ENCODE measurements at regions not wholly inside any gene's neighbourhood (a gene's known extent, or its start where the extent isn't known, plus 50 kb on each side); places are given as distances from the start of the nearest gene placed in this dataset.

DNA sequence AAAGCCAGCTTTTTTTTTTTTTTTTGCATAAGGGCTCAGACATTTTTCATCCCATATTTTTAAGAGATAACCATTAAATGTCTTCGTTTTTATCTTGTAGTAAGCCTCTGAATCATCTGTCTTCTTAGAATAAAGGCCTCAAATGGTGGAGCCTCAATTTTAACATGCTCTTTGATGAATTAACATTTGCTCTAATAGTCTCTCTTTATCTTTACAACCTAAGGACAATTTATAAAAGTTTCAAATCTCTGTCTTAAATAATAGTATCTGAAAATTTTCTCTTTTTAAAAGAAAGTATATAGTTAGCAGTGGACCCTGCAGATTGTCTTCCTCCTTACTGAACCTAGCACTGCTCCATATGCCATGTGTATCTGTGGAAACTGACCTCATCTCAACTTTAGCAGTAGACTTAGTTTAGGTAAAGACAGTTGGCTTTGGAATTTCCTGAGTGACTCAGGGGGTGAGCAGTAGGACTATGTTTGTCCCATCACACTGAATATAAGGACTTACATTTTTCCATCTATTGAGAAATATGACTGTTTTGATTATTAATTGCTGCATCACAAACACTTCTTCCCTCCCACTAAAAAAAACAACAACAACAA, 1658.0 kb downstream of the STIM2 start:
- TF ChIP-seq CTCF (conservative IDR thresholded peaks at IDR 0.05; ENCODE audit: low read depth in 2 of 2) = no peak
- TF ChIP-seq EZH2phosphoT487 (IDR thresholded peaks at IDR 0.05; ENCODE audit: unreplicated experiment) = no peak
- TF ChIP-seq, protein P1, sequence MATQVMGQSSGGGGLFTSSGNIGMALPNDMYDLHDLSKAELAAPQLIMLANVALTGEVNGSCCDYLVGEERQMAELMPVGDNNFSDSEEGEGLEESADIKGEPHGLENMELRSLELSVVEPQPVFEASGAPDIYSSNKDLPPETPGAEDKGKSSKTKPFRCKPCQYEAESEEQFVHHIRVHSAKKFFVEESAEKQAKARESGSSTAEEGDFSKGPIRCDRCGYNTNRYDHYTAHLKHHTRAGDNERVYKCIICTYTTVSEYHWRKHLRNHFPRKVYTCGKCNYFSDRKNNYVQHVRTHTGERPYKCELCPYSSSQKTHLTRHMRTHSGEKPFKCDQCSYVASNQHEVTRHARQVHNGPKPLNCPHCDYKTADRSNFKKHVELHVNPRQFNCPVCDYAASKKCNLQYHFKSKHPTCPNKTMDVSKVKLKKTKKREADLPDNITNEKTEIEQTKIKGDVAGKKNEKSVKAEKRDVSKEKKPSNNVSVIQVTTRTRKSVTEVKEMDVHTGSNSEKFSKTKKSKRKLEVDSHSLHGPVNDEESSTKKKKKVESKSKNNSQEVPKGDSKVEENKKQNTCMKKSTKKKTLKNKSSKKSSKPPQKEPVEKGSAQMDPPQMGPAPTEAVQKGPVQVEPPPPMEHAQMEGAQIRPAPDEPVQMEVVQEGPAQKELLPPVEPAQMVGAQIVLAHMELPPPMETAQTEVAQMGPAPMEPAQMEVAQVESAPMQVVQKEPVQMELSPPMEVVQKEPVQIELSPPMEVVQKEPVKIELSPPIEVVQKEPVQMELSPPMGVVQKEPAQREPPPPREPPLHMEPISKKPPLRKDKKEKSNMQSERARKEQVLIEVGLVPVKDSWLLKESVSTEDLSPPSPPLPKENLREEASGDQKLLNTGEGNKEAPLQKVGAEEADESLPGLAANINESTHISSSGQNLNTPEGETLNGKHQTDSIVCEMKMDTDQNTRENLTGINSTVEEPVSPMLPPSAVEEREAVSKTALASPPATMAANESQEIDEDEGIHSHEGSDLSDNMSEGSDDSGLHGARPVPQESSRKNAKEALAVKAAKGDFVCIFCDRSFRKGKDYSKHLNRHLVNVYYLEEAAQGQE (IDR thresholded peaks at IDR 0.05; ENCODE audit: unreplicated experiment) = no peak
- TF ChIP-seq CREB1 (CRISPR knock-in tag; IDR thresholded peaks at IDR 0.05; ENCODE audit: low read depth) = no peak
- TF ChIP-seq POLR2AphosphoS5 (IDR thresholded peaks at IDR 0.05; ENCODE audit: low read depth) = no peak
- no peak for TF ChIP-seq ETS1 (IDR thresholded peaks at IDR 0.05)
- TF ChIP-seq EZH2 (IDR thresholded peaks at IDR 0.05; ENCODE audit: low read depth, unreplicated experiment) = no peak
- no peak for TF ChIP-seq JUNB (IDR thresholded peaks at IDR 0.05; ENCODE audit: unreplicated experiment)
- TF ChIP-seq ZNF331 (CRISPR knock-in tag; IDR thresholded peaks at IDR 0.05; ENCODE audit: low read depth) = no peak
- TF ChIP-seq ZNF114 (CRISPR knock-in tag; IDR thresholded peaks at IDR 0.05) = no peak
- TF ChIP-seq STAT1 (IDR thresholded peaks at IDR 0.05; ENCODE audit: unreplicated experiment) = no peak
